ENCODE measurements at regions not wholly inside any gene's neighbourhood (a gene's known extent, or its start where the extent isn't known, plus 50 kb on each side); places are given as distances from the start of the nearest gene placed in this dataset.

- DNase-seq (ENCODE audit: low read depth): no peak
Observed at GRCh38 chrX:67872958-67873357, 329.1 kb downstream of the AR start.

- peak; percentile 70 for DNase-seq (ENCODE audit: low read depth)
Observed at GRCh38 chrX:67892401-67892800, 348.6 kb downstream of the AR start.

GRCh38 chrX:67893931-67894330, 350.1 kb downstream of the AR start:
- DNase-seq (ENCODE audit: low read depth): no peak

- no peak for DNase-seq (ENCODE audit: low read depth)
Observed at GRCh38 chrX:67917421-67918010, 373.7 kb downstream of the AR start.

GRCh38 chrX:67922966-67923365, 379.1 kb downstream of the AR start:
- DNase-seq (ENCODE audit: low read depth): no peak

- no peak for DNase-seq (ENCODE audit: low read depth)
Observed at GRCh38 chrX:67939270-67939669, 395.4 kb downstream of the AR start.

- DNase-seq (ENCODE audit: low read depth): no peak
Observed at GRCh38 chrX:67949270-67949669, 405.4 kb downstream of the AR start.

GRCh38 chrX:67953658-67954057, 409.8 kb downstream of the AR start:
- no peak for DNase-seq (ENCODE audit: low read depth)

- DNase-seq (ENCODE audit: low read depth): no peak
Observed at GRCh38 chrX:67961516-67961915, 417.7 kb downstream of the AR start.

All from HT1080 (cell line).